GM04504 (cell line): ENCODE measurements at regions not wholly inside any gene's neighbourhood (a gene's known extent, or its start where the extent isn't known, plus 50 kb on each side); places are given as distances from the start of the nearest gene placed in this dataset.
"Not testable (repeated sequence)": the region's sequence is repeated elsewhere in the genome, so short reads cannot be mapped to it uniquely, and the experiment has no call there.

Source experiments
- DNase-seq: peaks from one replicate; pipeline ENCODE4 v3.0.0-alpha.2; 2012; ENCODE audit warnings: low read depth

- peak; percentile 24 for DNase-seq
Observed at GRCh38 chr12:46490635-46491034, 118.1 kb upstream of the SLC38A2 start.

DNA sequence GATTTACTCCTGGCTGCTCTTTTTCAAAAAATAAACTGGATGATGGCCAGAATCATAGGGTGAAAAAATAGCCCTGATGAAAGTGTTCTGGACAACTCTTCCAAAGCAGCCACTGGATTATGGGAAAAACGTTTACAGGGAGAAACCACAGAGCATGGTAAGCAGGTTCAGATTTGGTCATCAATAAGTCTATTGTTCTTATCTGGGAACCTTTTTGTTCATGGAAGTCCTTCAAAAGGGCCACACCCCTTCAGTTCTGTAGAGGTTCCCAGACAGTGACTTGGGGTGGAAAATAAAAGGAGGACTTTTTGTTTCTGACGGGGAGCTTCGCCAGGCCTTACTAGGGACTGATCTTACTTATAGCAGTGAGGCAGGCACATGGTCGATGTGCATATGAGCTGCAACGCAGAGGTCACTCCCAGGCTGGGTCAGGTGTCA lies 117.4 kb upstream of the SLC38A2 start:
- no peak for DNase-seq

- DNase-seq = no peak
Observed at GRCh38 chr12:46487567-46488131, 115.1 kb upstream of the SLC38A2 start.

- no peak for DNase-seq
Observed at GRCh38 chr12:46486588-46486987, 114.0 kb upstream of the SLC38A2 start.

- no peak for DNase-seq
Observed at GRCh38 chr12:46485853-46486252, 113.3 kb upstream of the SLC38A2 start.

DNA sequence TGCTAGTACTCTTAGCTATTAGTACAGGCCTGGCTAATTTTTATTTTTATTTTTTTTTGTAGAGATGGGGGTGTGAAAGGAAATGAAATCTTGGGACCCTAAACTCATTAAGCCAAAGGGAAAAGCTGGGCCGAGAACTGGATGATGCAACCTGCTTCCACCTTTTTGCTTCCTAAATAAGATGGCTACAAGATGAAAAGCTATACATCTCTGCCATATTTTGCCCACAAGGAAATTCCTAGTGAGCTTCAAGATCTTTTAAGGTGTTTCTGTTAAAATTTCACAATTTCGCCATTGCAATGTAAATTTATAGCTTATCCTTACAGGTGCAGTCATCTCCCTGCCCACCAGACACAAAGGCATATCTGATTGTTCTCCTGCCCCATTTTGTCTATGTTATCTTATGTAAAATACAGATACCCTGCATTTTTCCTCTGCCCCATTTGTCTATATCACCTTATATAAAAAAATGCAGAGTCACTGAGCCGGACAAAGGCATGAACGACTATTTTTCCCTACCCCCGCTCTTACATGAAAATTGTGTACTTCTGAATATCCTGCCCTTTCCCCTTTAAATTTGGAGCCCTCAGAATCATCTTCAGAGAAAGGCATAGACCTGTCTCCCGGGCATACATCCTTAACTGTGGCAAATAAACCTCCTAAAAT lies 112.0 kb upstream of the SLC38A2 start:
- DNase-seq = no peak

DNA sequence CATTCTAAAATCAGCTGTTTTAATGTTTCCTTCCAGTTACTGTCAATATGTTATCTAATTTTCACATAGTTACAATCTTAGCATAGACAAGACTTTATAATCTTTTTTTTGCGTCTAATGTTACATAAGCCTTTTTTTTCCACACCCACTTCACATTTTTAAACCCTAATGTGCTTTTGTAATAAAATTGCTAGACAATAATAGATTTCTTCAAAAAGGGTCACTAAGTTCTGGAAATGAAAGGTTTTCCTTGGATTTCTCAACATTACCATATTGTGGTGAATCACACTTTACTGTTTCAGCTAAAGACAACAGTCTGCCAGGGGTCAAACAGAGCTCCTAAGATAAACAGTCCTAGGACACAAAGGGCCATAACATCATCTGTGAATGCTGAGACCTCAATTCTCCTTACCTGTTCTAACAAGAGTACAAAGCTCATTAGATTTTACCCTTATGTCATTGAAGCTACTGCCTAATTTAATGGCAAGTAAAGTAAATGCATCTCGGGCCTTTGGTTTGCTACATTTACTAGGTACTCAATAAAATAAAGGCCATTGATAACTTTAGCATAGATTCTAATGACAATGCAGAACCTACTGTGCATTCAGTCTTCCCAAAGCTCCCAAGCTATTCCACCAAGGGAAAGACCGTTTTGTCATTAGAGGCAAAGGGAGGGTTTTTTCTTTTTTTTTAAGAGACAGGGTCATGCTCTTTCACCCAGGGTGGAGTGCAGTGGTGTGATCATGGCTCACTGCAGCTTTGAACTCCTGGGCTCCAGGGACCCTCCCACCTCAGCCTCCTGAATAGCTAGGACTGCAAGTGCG lies 111.2 kb upstream of the SLC38A2 start:
- peak; percentile 17 for DNase-seq

GRCh38 chr12:46480724-46481123 lies 108.2 kb upstream of the SLC38A2 start:
- no peak for DNase-seq

- DNase-seq = no peak
Observed at GRCh38 chr12:46480316-46480715, 107.7 kb upstream of the SLC38A2 start.

GRCh38 chr12:46478123-46478522 lies 105.5 kb upstream of the SLC38A2 start:
- no peak for DNase-seq

DNA sequence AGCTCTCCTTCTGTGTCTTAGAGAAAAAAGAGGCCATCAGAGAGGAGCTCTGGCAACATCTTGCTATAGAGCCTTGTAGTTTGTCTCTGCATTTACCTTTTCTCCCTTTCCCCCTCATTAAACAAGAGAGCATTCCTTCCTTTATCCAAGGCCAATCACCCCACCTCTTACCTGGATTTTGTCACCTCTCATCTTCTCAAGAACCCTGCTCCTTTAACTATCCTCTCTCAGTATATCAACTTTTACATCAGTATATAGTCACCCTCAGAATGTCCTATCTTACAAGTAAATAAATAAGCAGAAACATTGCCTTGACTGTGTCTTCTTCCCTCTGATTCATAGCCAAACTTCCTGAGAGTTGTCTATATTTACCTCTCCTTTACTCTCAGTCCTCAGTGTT lies 105.0 kb upstream of the SLC38A2 start:
- DNase-seq = no peak

- DNase-seq = no peak
Observed at GRCh38 chr12:46475972-46476645, 103.5 kb upstream of the SLC38A2 start.

DNA sequence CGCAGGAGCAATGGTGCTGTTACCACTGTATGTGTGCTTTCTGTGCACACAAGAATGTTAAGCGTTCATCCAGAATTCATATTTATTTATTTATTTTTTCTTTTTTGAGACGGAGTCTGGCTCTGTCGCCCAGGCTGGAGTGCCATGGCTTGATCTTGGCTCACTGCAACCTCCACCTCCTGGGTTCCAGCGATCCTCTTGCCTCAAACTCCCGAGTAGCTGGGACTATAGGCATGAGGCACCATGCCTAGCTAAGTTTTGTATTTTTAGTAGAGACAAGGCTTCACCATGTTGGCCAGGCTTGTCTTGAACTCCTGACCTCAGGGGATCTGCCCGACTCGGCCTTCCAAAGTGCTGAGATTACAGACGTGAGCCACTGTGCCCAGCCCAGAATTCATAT lies 101.8 kb upstream of the SLC38A2 start:
- DNase-seq = not testable (repeated sequence)

DNA sequence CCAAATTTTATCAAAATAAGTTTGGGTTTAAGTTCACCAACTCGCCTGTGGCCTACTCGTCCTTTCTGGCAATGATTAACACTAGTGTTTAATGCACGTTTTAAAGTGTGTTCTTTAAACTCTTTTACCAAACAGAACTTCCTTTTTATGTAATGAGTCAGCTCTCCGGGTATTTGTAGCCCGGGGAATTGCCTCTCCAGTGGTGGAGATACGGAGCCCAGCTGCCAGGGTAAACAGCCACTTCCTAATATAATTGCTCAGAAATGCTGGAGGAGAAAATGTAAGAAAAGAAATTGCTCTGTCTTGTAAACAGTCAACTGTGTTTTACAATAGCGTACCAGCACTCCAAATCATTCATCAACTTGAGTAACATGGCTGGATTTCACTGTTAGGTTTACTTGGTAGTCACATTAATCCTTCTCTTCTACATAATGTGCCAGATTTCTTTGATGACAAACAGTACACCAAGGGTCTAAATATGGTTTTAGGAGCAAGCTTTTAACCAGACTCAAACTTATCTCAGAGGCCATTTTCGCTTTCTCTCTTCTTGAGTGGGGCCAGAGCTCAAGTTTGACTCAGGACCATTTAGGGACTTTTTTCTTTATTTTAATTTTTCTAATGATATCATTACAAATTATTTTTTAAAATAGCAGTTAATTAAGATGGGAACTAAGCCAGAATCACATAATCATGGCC lies 101.2 kb upstream of the SLC38A2 start:
- peak; percentile 85 for DNase-seq

DNA sequence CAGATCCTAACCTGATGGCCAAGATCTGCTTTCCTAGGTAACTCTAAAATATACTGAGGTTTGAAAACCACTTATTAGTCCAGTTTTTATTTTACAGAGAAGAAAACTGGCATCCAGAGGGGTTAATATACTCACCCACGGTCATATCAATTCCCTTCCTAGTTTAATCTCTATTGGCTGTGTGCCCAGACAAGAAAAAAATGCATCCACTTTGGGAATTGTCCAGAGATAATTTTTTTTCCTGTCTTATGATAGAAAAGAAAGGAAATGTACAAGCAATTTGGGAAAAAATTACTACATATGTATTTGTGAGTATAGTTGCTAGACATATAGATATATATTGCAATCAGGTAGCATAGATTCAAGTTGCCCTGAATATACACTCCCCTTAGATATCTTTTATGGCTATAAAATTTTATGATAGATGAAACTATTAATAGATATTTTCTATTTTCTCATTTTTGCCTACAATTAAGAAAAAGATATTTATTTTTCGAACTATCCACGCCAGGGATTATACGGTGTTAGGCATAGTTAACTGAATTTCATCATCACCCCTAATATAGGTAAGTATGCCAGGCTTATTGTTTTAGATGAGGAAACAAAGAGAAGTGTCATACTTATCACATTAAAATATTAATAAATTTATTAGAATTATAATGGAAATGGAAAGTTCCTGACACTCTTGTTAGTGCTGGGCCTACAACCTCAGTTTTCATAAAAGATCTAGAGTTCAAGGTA lies 100.5 kb upstream of the SLC38A2 start:
- no peak for DNase-seq

DNA sequence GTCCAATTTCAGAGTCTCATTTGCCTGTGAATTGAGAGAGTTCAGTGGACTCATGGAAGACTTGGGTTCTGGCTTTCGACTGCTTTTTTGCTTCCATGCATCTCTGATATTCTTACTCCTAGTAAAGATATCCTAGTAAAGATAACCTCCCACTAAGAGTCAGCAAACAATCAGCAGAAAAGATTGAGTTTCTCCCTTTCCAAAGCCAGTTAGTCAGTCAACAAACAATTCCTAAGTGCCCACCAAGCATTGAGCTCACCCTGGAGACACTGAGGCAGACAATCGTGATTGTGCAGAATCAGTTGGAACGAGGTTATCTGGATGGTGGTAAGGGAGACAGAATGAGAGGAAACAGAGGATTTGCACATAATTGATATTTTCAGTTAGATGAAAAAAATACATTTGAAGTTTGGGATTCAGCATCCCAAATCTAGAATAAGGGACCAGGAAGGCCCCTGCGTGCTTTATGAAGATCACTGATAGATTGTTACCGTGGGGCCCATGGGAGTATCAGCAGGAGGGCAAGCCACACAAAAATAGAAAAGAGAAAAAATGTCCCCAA lies 99.7 kb upstream of the SLC38A2 start:
- DNase-seq = no peak

DNA sequence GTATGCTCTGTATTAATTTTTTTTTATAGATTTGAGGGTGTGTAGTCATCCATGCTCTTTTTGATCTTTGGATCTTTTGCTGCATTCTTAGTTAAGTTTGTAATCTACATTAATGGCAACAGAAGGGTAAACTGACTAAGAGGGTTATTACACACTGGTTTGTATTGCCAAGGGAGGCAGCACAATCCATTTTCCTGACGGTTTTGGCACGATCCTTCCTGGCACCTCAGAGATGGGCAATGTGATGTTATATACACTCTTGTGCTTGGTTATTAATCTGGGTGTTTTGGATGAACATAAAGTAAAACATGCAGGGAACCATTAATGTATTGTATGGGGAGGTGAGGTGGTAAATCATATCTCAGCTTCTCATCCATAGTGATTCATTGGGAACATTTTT lies 98.8 kb upstream of the SLC38A2 start:
- DNase-seq = no peak

DNA sequence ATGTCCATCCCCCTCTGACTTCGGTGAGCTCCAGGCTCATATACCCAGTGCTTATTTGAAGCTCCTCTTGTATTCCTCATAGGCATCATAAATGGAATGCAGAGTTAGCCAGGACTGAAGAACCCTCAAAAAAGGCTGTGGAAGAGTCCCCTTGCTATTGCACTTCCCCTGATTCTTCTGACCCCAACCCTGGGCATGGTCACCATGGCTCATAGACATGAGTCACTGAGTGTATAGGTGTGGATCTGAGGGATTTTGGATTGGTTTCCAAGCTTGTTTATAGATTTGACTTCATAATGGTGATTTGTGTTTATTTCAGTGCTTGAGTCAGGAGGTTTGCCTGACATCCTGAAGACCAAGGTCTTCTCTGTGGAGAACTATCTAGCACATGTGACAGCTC lies 98.4 kb upstream of the SLC38A2 start:
- no peak for DNase-seq

DNA sequence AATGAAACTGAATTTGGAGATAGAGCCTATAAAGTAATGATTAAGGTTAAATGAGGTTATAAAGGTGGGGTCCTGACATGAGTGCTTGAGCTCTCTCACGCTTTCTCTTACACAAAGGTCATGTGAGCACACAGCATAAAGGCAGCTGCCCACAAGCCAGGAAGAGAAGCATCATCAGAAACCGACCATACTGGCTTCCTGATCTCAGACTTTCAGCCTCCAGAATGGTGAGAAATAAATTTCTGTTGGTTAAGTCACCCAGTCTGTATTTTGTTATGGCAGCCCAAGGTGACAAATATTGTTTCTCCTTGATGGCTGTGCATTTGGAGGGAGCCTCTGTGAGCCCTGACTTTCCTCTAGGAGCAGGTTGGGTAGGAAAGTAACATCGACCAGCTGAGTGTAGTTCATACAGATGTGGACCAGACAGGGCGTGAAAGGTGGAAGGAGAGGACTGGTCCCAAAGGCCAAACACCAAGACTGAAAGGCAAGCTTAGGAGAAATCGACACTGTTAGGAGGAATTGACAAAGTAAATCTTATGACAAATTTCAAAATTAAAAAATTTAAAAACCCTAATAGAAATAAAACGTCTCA lies 97.6 kb upstream of the SLC38A2 start:
- no peak for DNase-seq

DNA sequence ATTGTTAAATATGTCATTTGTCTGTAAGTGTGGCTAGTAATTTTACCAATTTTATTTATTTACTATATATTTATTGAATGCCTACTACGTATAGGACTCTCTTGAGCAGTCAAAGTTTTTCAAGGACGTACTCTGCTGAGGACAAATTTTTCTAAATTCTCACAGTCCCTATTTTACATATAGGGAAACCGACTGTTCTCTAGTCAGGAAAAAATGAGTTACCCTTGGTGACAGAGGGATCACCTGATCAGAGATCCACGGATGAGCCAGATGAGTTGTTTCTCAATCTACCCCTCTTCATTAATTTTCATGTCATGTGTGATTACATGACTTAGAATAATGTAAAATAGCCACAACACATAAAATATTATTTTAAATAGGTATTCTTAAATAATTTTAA lies 96.2 kb upstream of the SLC38A2 start:
- DNase-seq = no peak

DNA sequence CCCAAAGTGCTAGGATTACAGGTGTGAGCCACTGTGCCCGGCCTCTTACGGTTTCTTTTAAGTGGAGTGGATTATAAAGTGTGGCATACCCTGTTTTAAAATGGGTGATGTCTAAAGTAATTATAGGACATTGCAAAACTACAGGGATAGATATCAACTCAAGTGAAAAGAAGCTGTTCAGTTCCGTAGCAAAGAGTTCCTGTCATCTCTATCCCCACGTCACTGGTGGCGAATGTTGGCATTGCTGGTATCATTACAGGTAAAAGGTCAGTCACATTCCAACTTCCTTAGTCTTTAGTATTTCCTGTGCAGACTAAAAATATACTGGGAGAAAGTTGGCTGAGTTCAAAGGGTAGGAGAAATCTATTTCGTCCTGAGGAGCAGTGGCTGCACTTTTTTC lies 95.6 kb upstream of the SLC38A2 start:
- DNase-seq = no peak
